HG03378 (cell line): ENCODE measurements at regions not wholly inside any gene's neighbourhood (a gene's known extent, or its start where the extent isn't known, plus 50 kb on each side); places are given as distances from the start of the nearest gene placed in this dataset.

Experiments used
- ATAC-seq: cut with Tn5 transposase; IDR thresholded peaks from one replicate; pipeline ENCODE4 v1.9.1; 2021; ENCODE audit warnings: mild to moderate bottlenecking, moderate library complexity; ENCODE audit not compliant: unreplicated experiment

DNA sequence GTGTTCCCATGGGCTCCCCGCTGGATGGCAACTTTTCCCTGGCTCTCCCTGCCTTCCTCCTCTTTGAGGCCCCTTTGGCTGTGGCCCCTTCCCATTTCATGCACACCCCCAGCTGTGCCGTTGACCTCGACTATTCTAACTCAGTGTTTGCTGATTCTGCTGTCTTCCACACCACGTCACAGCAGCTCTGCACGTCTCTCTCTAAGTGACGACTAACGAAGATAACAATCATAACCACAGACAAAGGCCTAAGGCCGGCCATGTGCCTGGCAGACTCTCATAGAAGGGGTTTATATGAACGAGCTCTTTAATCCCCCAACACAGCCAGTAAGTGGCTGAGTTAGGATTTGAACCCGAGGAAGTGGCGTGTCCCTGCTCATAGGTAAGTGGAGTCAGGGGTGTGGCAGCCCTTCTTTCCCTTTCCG, 151.5 kb upstream of the SHH start:
- no peak for ATAC-seq

DNA sequence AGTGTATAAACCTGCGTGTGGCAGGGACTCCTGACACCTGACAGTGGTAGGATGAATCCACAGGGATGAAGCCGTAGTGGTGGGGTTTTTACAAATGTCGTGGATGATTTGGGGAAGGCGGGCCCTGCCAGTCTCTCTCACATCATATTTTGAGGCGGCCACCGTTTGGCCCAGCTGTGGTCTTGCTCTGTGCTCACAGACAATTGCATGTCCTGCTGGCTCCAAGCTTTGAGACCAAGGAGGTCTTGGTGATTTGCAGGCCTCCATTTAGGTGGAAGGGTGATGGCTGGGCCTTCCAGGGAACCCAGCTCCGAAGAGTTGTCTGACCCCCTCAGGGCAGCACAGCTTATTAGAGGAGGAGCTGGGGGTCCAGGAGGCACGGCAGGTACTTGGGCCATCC, 151.1 kb upstream of the SHH start:
- no peak for ATAC-seq

DNA sequence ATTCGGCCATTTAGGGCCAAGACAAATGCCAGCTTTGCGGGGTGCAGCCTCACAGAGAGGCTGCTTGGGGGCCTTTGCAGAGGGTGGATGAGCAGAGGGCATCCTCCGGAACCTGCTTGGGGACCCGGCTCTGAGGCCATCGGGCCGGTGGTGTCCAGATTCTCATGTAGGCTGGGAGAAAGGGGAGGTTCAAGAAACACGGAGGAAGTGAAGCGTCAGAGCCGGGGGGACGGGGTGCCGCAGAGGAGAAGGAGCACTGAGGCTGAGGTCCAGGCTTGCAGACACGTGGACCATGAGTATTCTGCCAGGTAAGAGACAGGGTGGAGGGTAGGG, 150.7 kb upstream of the SHH start:
- no peak for ATAC-seq

DNA sequence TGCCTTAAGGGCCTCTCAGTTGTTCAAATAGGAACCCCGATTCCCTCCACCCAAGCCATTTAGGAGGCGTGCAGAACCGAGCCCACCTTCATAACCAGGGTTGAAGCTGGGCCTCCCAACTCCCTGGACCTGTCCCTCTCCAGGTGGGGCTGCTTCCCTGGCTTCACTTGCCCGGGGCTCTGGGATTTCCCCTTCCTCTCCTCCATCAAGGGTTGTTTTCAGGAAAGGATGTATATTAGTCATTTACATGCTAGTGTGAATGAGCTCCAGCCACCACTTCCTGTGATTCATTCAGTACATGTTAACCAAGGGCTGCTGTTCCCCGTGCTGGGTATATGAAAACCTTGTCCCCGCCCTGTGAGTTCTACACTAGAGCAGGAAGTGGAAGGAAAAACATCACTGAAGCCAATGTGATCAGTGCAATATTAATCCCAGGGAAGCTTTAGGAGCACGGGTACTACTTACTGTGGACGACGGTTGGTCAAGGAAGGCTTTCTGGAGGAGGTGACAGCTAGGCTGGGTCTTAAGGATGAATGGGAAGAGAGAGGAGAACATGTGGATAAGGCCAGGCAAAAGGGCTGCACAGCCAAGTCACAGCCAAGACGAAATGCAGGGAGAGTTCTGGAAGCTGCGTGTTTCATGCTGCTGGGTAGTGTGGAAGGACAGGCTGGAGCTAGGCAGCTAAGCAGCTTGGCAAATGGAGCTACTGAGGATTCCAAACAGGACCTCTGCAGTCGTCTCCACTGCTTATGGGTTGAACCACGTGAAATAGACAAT, 150.1 kb upstream of the SHH start:
- no peak for ATAC-seq

DNA sequence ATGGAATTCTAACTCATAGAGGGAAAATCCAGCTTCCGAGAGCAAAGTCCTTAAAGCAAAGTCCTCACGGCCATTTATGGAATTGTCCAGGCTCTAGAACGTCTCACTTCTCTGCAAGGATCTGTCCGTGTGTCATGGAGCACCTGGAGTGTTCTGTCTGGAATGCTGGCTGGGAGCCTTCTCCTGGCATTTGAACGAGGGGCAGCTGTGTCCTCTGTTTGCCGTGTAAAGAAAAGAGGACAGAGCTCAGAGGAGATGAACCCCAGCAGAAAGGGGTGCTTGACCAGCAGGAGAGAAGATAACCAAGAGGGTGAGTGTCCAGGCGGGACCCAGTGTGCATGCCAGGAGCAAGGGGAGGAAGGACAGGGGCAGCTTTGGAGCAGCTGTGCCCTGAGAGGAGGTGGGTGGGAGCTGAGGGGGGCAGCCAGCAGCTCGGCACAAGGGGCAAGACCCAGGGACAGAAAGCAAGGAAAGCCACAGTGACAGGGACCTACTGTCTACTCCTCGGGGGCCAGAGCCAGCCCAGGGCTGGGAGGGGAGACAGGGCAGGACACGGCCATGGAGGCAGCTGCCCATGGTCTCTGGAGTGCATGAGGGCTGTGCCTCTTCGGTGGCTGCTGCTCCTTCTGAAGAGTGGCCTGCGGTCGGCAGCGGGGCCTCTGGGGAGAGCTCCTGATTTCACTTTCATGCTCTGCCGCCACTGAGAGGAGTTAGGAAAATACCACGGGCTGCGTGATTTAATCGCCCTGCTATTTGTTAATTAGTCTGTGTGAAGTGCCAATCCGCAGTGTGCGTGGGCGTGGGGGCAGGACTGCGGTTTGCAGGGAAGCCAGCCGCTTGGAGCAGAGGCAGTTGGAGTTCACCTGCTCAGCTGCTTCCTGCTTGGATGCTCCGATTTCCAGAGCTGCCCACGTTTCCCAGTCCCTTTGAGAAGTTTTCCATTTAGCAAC, 149.3 kb upstream of the SHH start:
- ATAC-seq: no peak

DNA sequence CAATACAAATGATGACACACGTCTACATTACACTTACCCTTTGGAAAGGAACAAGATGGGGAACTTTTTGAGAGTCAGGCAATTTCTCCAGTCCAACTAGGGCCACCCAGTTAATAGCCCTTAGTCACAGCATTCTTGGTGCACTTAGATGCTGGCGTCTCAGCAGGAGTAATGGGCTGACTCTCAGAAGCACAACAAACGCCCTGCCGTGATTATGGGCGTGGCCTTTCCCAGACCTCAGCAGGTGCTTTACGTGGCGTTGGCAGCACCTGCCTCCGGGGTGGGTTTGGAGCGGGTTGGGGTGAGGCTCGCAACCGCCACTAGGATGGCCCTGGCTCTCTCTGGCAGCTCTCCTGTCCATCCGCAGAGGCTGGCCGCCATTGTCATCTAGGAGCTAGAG, 147.6 kb upstream of the SHH start:
- no peak for ATAC-seq

DNA sequence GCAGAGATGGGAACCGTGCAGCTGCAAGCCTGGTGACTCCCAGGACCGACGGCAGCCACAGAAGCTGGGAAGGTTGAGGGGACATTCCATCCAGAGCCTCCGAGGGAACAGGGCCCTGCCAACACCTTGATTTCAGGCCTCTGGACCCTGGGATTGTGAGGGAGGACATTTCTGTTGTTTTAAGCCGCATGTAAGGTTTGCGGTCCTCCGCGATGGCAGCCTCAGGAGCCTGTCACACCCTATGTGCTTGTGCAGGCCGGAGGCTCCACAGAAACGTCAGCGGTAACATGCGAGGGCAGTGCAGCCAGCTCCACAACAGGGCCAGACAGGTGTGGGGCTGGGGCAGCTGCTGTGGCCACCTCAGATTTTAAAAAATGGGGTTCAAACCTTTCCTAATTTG, 144.7 kb upstream of the SHH start:
- ATAC-seq: no peak

DNA sequence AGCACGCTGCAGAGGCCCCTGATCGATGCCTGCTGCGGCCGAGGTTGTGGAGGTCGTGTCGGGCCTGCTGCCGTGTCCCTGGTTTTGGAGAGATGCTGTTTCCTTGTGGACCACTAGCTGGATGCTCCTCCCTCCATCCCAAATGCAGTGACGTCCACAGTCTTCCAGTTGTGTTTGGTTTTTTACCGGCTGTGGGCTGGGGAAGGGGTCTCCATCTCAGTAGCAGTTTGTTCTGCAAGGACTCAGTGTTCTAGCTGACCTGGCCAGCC, 143.0 kb upstream of the SHH start:
- no peak for ATAC-seq

DNA sequence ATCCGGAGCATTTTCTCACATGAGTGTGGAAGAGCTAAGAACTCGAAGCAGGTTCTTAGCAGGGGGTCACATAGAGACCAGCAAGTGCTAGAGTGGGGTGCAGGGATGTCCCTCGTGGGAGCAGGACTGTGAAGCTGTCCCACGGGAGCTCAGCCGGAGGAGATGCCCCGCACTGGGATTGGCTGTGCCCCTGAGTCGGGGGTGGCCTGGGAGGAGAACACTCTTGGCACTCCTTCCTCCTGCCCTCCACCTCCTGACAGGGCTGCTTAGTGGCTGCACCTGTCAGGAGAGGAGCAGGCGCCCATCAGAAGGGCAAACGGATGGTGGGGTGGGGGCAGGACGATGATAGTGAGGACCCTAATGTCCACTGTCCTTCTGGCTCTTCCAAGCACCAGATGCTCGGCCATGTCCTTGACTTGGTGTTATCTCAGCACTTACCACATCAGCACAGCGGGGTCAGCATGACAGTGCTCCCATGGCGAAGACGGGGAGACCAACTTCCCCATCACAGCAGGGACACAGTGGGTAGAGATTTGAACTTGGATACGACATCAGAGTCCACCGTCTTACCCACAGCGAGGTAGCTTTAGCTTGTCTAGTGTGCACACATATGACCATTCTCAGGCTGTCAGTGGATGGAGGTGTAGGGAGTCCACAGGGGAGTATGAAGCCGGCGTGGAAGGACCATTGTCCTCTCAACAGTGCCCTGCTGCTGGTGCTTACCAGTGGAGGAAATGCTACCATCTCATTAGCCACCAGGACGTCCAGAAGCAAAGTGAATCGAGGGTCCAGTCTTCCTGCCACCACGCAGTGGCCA, 142.5 kb upstream of the SHH start:
- ATAC-seq: no peak

DNA sequence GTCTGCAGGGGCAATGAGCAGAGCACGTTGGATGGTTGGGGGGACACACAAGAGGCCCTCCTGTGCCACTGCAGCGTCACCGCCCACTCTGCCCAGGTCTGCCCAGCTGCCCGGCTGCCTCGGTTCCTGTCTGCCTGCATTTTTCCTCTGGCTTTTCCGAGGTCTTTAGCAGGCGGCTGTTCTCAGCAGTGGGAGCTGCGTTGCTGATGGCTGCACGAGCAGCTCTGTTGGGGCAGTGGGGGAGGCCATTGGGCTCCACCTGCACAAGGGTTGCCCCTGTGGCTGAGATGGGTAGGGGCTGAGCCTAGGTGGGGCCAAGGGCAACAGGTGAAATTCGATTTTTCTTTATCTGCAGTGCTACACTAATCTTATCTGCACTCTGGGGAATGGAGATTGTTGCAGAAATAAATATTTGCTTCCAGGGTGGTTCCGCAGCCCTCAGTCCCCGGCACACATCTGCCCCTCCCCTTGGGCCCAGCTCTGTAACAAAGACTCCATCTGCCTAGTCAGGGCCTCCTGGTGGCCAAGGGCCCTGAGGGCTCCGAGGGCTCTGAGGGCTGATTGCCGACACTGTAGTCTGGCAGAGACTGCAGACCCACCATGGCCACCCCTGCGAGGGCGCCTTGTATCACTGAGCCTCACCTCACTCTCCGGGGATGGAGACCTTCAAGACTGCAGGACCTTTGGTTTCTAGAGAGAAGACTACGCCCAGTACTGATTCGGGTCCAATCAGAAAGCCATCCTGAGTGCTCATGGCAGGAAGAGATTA, 141.7 kb upstream of the SHH start:
- ATAC-seq: no peak

DNA sequence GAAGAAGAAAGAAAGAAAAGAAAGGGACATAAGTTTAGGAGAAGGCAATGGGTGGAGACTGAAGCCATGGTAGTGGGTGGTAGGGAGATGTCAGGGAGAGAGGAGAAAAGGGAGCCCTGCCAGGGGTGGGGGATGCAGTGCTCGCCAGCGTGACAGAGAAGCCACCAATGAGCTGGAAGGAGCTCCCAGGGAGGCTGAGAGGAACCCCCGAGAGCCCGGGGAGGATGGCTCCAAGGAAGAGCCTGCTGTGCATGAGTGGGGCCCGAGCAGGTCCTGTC, 141.2 kb upstream of the SHH start:
- no peak for ATAC-seq

DNA sequence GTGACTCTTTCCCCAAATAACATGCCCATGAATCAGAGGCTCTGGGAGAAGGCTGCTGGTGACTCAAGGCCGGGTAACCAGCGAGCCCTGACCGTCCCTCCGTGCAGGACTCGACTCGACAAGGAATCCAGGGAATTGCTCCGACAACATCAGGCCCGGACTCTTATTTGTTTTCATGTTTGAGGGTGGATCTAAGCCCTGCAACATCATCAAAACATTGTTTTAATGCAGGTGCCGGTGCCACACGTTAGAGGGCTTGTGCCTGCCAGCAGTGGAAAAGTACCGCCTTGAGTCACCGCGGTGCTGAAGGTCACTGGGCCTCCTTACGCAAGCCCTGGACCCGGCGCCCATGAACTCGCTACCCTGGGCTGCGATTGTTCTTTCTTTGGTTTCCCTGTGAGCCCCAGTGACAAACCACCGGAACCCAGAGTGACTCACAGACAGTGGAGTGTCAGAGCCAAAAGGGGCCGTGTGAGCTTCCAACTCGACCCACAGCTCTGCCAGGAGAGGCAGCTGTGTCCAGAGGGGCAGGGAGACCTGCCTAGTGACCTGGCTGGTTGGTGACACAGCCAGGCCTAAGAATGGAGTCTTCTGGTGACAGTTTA, 139.4 kb upstream of the SHH start:
- no peak for ATAC-seq

DNA sequence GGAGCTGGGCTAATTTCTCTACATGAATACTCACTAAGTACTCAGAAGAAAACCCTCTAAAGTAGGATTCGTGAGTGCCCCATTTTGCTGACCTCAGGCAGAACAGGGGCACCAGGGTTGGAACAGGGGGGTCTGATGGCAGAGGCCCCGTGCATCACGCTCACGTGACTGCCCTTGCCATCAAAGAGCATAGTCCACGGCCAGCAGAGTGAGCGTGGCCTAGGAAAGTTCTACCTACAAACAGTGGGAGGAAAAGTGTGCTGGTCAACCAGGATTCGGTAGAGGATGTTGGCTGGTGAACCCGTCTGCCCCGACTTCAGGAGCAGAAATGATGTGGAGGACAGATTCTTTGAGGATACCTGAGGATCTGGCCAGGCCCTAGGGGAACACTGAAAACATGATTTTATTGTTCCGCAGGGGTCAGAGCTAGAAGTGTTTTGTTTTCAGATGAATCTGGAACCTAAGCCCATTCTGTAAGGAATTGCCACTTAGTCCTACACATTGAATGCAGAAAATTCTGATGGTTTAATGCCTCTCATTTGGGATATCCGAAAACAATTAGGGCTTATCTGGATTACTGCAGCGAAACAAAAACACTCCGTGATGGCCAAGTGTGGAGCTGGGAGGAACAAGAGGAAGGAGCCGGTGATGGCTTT, 138.8 kb upstream of the SHH start:
- ATAC-seq: no peak

DNA sequence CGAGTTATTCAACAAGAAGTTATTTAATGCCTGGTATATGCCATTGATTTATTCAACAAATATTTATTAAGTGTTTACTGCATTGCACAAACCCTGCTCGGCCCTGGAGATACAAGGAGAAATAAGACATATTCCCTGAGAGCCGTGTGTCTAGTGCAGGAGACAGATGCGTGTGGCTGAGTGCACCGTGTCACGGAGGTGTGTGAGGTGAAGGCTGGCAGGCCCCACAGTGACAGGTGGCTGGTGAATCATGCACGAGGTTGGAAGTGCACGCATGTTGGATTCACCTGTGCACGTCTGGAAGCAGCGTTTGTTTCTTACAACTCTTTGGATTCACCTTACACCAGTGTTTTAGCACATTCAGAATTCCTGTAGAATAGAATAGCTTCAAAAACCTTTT, 136.6 kb upstream of the SHH start:
- no peak for ATAC-seq

DNA sequence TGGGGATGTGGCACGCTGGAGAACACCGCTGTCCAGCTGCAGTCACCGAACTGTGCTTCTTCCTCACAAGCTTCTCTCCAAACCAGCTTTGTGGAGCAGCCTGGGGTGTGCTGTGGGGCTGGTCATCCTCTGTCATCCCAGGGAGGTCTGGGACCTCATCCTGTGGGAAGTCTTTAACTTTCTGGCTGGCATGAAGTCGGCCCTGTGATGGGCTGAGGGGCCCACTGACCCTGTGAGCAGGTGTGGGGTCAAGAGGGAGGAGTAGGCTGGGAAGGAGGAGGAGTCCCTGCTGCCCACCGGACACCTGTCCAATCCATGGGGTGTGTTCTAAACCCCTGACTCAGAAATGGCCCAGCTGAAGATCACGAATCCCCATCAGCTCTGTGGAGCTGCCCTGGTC, 136.2 kb upstream of the SHH start:
- ATAC-seq: no peak

DNA sequence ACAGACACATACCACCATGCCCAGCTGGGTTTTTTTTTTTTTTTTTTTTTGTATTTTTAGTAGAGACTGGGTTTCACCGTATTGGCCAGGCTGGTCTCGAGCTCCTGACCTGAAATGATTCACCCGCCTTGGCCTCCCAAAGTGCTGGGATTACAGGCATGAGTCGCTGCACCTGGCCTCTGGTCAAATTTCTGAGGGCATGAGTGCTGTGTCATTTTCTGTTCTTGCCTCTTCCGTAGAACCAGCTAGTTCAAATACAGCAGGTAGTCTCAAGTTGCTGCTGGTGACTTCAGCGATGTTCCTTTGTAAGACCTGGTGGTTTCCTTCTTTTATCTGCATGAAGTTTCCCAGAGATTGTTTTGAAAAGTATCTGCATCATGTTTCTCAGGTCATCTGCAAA, 134.8 kb upstream of the SHH start:
- ATAC-seq: no peak

DNA sequence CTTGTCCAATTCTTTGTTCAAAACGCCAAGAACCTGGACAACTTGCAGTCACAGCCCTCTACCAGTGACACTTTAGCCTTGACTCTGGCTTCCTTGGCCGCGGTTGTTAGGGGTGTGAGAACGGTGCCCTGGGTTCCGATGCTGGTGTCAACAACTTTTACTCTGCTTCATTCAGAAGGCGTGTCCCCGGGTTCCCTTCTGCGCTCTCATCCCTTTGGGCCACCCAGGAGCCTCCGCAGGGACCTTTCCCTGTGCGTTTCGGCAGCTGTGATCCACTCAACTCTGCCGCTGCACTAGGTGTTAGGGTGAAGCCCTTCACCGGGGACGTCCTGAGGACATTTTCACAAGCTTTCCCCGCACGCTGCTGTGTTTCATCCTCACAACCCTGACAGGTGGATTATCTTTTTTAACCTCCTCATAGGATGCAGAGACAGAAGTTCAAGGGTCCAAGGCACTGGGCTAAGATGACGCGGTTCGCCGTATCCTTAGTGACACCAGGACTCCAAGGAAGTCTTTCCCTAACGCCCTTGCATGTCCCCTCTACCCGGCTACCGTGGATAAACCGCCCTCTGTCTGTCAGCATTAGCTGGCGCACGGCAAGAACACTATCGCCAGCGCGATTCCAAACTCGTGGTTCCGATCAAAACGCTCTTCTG, 133.5 kb upstream of the SHH start:
- no peak for ATAC-seq

DNA sequence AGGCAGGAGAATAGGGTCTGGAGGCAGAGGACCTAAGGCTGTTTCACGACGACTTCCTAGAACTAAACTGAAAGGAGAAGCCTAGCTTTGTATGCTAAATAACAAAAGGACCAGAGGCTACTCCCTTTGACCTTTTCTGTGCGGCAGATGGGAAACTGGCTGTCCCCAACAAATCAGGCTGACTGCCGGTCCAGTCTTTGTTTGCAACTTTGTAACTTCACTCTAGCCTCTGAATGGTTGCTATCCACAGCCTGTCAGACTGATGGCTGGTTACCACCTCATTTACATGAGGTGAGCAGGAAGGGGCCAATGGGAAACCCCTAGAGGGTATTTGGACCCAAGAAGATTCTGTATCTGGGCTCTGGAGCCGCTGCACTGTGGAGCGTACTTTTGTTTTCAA, 132.6 kb upstream of the SHH start:
- no peak for ATAC-seq

DNA sequence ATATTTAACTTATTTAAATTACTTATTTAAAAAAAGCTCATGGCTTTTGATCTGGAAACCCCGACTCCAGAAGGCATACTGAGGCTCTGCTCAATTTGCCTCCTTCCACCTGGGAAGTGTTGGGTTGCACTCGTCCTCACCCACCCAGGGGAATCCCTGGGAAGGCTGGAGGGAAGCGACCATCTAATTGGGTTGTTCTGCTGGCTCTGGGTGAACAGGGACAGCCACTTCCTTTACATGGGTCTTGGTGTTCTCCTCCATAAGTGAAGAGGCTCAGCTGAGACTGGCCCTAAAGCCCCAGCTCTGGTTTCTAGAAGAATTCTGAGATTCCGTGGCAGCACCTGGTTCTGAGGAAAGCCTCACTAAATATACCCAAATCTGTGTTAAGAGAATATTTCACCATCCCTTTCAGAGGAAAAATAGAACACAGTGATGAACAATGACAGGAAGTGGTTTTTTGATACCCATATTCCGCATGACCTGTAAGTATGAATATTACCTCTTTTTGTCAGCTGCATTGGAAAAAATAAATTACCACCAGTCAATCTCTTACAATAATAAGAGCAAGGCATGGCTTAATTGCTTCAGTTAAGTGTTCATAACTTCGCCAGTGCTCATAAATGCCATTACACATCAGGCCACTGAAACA, 131.1 kb upstream of the SHH start:
- no peak for ATAC-seq
